Esophagus squamous epithelium (tissue), 5 donors: ENCODE measurements at regions not wholly inside any gene's neighbourhood (a gene's known extent, or its start where the extent isn't known, plus 50 kb on each side); places are given as distances from the start of the nearest gene placed in this dataset.

Experiments used
- DNase-seq: peaks from one replicate; lab custom pipeline; 2025; lab: John Stamatoyannopoulos, UW
- H3K27ac ChIP-seq, 4 donors: fragments of 200-600 bp; sonication (generic); one replicate each; pipeline ENCODE4 v1.5.1; 2016 to 2019; ENCODE audit warnings: mild to moderate bottlenecking in 1 of 4
- H3K27me3 ChIP-seq, 4 donors: fragments of 200-600 bp; sonication (generic); 1 replicate in 3 of 4; 2 replicates in 1 of 4; pipeline versions ENCODE4 v1.5.1 to v1.6.0; 2017 to 2021; ENCODE audit warnings: antibody characterized with exemption in 1 of 4
- H3K36me3 ChIP-seq, 3 donors: fragments of 200-600 bp; sonication (generic); one replicate each; pipeline ENCODE4 v1.5.1; 2016 to 2019
- H3K4me1 ChIP-seq, 3 donors: fragments of 200-600 bp; sonication (generic); one replicate each; pipeline ENCODE4 v1.5.1; 2017 to 2019
- H3K4me3 ChIP-seq, 4 donors: fragments of 200-600 bp; sonication (generic); 1 replicate in 3 of 4; 2 replicates in 1 of 4; pipeline ENCODE4 v1.5.1; 2016 to 2019; ENCODE audit warnings: mild to moderate bottlenecking in 2 of 4, moderate library complexity in 1 of 4
- H3K9me3 ChIP-seq, 3 donors: fragments of 200-600 bp; sonication (generic); one replicate each; pipeline ENCODE4 v1.5.1; 2016 to 2019
- POLR2A ChIP-seq, 4 donors: fragments of 450-650 bp; IDR thresholded peaks; one replicate each; pipeline ENCODE4 v1.6.1; 2017; ENCODE audit warnings: antibody characterized with exemption in 4 of 4, mild to moderate bottlenecking in 4 of 4, moderate library complexity in 3 of 4
- WGBS, 2 donors: methylation state at CpG; one replicate each; pipeline ENCODE4 v1.1.5; 2018; 5-methylcytosine and 5-hydroxymethylcytosine counted together
- intact Hi-C: fragments of 100-400 bp; cut with DNase I; formaldehyde crosslinking; loops from one replicate; pipeline ENCODE4 v1.15.0; 2022
- TF ChIP-seq, protein P1 (sequence below), 6 experiments: fragments of 450-650 bp in 4 of 6; fragments of 200-600 bp in 2 of 6; sonication (generic) in 2 of 6; IDR thresholded peaks; one replicate each; pipeline ENCODE4 v1.5.1; 2016 to 2019; ENCODE audit warnings: antibody characterized with exemption in 6 of 6, mild to moderate bottlenecking in 4 of 6, moderate library complexity in 4 of 6
- donor health status: DM: yes; HTN: yes; CAD: no.

DNA sequence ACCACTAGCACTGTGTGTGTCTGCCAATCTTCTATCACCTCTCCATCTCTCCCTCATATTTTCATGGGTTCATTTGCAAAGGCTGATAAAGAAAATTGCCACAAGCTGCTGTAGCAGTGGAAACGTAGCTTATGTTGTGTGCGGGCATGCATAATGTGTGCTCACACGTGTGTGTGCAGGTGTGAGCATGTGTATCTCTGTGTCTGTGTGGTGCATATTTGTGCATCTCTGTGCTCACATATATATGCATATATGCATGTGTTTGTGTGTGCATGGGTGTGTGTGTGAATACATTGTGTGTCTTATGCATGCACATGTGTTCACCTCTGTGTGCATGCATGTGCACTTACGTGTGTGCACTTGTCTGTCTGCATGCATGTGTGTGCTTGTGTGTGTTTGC lies 181.8 kb upstream of the UBL3 start:
- intact Hi-C loops, result no loop called here
- WGBS, 2 donors, result 67% methylated on average over 3 to 4 of the region's 4 CpGs
- Histone ChIP-seq H3K27me3 (peaks cover 0 to 29% (median 0%) of the 10 kb centered on the region in 4 donors), H3K27ac (no peak overlapping the region), H3K36me3 (no peaks in the 10 kb centered on the region), H3K4me1 (peaks cover 0 to 11% (median 0%) of the 10 kb centered on the region in 3 donors), H3K4me3 (no peak overlapping the region), H3K9me3 (no peaks in the 10 kb centered on the region)
- TF ChIP-seq POLR2A (IDR thresholded peaks at IDR 0.05), result no peak
- TF ChIP-seq, protein P1, sequence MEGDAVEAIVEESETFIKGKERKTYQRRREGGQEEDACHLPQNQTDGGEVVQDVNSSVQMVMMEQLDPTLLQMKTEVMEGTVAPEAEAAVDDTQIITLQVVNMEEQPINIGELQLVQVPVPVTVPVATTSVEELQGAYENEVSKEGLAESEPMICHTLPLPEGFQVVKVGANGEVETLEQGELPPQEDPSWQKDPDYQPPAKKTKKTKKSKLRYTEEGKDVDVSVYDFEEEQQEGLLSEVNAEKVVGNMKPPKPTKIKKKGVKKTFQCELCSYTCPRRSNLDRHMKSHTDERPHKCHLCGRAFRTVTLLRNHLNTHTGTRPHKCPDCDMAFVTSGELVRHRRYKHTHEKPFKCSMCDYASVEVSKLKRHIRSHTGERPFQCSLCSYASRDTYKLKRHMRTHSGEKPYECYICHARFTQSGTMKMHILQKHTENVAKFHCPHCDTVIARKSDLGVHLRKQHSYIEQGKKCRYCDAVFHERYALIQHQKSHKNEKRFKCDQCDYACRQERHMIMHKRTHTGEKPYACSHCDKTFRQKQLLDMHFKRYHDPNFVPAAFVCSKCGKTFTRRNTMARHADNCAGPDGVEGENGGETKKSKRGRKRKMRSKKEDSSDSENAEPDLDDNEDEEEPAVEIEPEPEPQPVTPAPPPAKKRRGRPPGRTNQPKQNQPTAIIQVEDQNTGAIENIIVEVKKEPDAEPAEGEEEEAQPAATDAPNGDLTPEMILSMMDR (IDR thresholded peaks at IDR 0.05), result no peak
- DNase-seq, result no peak

DNA sequence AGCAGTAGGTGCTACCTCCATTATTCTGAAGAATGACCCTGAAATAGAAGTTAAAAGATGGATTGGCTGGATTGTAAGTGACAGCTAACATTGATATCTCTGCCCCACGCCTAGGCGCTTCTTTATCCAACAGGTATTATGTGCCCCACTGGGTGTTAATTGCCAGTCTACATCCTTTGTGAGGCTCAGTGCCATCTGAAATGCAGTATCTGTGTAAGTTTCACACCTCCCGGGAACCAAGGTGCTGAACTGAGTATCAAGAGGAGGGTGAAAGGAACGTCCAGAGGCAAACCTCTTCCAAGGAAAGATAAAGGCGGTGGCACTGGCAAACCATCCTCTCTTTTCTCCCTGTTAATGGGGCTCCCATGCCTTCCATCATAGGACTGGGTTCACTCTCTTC lies 181.1 kb upstream of the UBL3 start:
- H3K36me3 ChIP-seq, result no peaks in the 10 kb centered on the region
- WGBS, 2 donors, result 67 to 69% methylated on average over 5 of the region's 5 CpGs
- no peak overlapping the region for H3K27ac ChIP-seq
- DNase-seq, result no peak
- no peaks in the 10 kb centered on the region for H3K9me3 ChIP-seq
- TF ChIP-seq, protein P1 (IDR thresholded peaks at IDR 0.05), result no peak
- TF ChIP-seq POLR2A (IDR thresholded peaks at IDR 0.05), result no peak
- H3K4me1 ChIP-seq, result peaks cover 0 to 11% (median 0%) of the 10 kb centered on the region in 3 donors
- intact Hi-C loops, result no loop called here
- H3K4me3 ChIP-seq, result no peak overlapping the region
- H3K27me3 ChIP-seq, result peaks cover 0 to 29% (median 0%) of the 10 kb centered on the region in 4 donors

DNA sequence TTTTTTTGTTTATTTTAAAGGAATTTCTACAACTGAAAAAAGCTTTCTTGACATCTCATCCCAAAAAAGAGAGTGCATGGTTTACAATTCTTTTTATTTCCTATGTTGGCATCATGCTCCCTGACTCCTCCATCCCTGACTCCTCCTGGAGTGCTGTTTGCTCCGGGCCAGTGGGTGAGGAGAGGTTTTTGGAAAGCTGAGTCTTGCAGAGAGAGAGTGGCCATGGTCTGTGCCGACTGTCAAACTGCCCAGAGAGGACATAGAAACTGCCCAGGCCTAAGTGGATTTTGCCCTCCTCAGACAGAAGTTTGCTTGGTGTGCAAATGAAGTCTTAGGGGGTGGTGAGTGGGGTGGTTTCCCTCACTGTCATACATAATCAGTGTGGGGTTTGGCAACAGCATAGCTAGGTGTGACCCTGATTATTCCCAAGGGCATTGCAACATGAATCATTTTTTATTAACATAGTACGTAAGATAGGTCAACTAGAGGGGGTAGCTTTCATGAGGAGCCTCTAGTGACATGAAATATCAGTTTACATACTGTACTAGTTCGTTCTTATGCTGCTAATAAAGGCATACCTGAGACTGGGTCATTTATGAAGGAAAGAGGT lies 179.8 kb upstream of the UBL3 start:
- Histone ChIP-seq H3K27ac (no peak overlapping the region), H3K36me3 (no peaks in the 10 kb centered on the region), H3K27me3 (peaks cover 0 to 22% (median 0%) of the 10 kb centered on the region in 4 donors), H3K9me3 (no peaks in the 10 kb centered on the region), H3K4me3 (no peak overlapping the region), H3K4me1 (peaks cover 0 to 11% (median 0%) of the 10 kb centered on the region in 3 donors)
- WGBS, 2 donors, result 75 to 76% methylated on average over 3 to 4 of the region's 4 CpGs
- TF ChIP-seq POLR2A (IDR thresholded peaks at IDR 0.05), result no peak
- TF ChIP-seq, protein P1 (IDR thresholded peaks at IDR 0.05), result no peak
- intact Hi-C loops, result no loop called here
- no peak for DNase-seq

DNA sequence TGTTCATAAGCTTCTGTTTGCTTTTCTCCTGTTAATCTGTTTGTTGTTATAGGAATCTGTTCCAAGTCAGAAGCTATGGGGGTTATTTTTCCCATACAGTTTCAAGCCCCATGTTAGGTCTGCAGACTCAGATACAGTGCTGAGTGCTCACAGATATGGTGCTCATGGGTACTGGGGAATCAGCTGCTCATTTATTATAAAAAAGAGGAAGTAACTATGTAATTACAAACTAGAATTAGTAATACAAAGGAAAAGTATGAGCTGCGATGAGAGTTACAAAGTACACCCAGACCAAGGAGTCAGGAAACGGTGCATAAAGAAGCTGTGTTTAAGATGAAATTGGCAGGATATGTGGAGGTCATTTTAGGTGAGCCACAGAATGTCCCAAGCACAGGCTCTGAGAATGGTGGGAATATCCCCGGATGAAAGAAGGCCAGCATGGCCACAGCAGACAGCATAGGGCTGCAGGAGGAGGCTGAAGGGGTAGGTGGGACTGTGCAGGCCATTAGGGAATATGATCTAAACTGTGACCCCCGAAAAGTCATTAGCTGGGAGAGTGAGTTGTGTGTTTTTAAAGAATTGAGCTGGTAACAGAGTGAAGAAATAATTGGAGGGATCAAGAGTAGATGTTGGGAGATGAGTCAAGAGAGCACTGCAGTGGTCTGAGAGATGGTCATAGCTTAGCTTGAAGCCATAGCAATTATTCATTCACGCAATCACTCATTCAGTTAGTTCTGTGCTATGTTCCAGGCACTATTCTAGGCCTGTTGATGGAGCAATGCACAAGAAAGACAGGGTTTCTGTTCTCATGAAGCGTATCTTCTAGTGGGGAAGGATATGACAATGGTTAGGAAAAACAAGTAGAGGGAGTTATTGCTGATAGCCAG lies 177.4 kb upstream of the UBL3 start:
- Histone ChIP-seq H3K9me3 (no peaks in the 10 kb centered on the region), H3K36me3 (no peaks in the 10 kb centered on the region), H3K27ac (no peak overlapping the region), H3K27me3 (peaks cover 0 to 12% (median 0%) of the 10 kb centered on the region in 4 donors), H3K4me1 (no peaks in the 10 kb centered on the region), H3K4me3 (no peak overlapping the region)
- DNase-seq, result no peak
- intact Hi-C loops, result no loop called here
- TF ChIP-seq, protein P1 (IDR thresholded peaks at IDR 0.05), result no peak
- TF ChIP-seq POLR2A (IDR thresholded peaks at IDR 0.05), result no peak
- 74% methylated on average over 6 of the region's 6 CpGs for WGBS, 2 donors

DNA sequence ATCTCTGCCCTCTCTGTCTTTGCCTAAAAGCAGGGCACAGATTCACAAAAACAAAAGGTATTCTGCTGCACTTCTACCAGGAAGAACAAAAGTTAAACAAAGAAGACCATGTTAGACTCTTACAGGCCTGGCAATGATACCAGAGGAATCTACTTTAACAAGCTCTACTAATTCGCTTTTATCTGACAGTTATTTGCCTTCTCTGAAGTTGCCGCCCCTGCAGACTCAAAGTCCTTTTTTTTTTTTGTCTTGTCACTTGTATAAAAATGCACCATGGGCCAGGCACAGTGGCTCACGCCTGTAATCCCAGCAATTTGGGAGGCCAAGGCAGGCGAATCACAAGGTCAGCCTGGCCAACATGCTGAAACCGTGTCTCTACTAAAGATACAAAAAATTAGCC lies 176.5 kb upstream of the UBL3 start:
- whole genome bisulfite sequencing, 2 donors, result 89 to 91% methylated on average over 2 to 4 of the region's 5 CpGs
- TF ChIP-seq POLR2A (IDR thresholded peaks at IDR 0.05), result no peak
- TF ChIP-seq, protein P1 (IDR thresholded peaks at IDR 0.05), result no peak
- Histone ChIP-seq H3K4me1 (no peaks in the 10 kb centered on the region), H3K9me3 (no peaks in the 10 kb centered on the region), H3K27me3 (peaks cover 0 to 3% (median 0%) of the 10 kb centered on the region in 4 donors), H3K27ac (no peak overlapping the region), H3K36me3 (no peaks in the 10 kb centered on the region), H3K4me3 (no peak overlapping the region)
- DNase-seq, result no peak
- intact Hi-C loops, result no loop called here
